ENCODE measurements at regions not wholly inside any gene's neighbourhood (a gene's known extent, or its start where the extent isn't known, plus 50 kb on each side); places are given as distances from the start of the nearest gene placed in this dataset.

GRCh38 chr15:66850996-66851310 is 148.9 kb downstream of the SMAD6 start:
- TF ChIP-seq NANOG (IDR thresholded peaks at IDR 0.05; ENCODE audit: borderline replicate concordance): no peak
- TF ChIP-seq ZNF462 (CRISPR knock-in tag; IDR thresholded peaks at IDR 0.05): no peak
- TF ChIP-seq CTCF (conservative IDR thresholded peaks at IDR 0.05; ENCODE audit: low read depth in 2 of 2): no peak
- no peak for TF ChIP-seq CREB1 (CRISPR knock-in tag; IDR thresholded peaks at IDR 0.05; ENCODE audit: low read depth)
- no peak for TF ChIP-seq ZNF114 (CRISPR knock-in tag; IDR thresholded peaks at IDR 0.05)
- no peak for TF ChIP-seq JUNB (IDR thresholded peaks at IDR 0.05; ENCODE audit: unreplicated experiment)
- TF ChIP-seq ZNF331 (CRISPR knock-in tag; IDR thresholded peaks at IDR 0.05; ENCODE audit: low read depth): no peak
- no peak for TF ChIP-seq STAT1 (IDR thresholded peaks at IDR 0.05; ENCODE audit: unreplicated experiment)
- peaks cover 20% of the 10 kb centered on the region for H3K27me3 Mint-ChIP-seq (ENCODE audit: insufficient read depth, low read depth, poor library complexity)
- no peaks in the 10 kb centered on the region for H3K36me3 Mint-ChIP-seq (ENCODE audit: low read depth)
- peak overlapping the region; percentile 87; the same call in 1 of the 2 replicates for H2AFZ ChIP-seq
- H3K4me3 ChIP-seq: no peak overlapping the region
- no peak overlapping the region for H3K27ac Mint-ChIP-seq
- no peaks in the 10 kb centered on the region for H3K9me2 ChIP-seq (ENCODE audit: insufficient read depth)
- H3K4me3 Mint-ChIP-seq: no peak overlapping the region
- no peaks in the 10 kb centered on the region for H3K36me3 ChIP-seq (ENCODE audit: insufficient read depth)
- no peak overlapping the region for H3K27ac ChIP-seq (ENCODE audit: low read depth)
- H4K20me1 ChIP-seq (replicated peaks; ENCODE audit: insufficient read depth): no peaks in the 10 kb centered on the region
- peak overlapping the region; percentile 49; the same call in 1 of the 2 replicates for H3K4me2 ChIP-seq
- H3K4me1 Mint-ChIP-seq: peaks cover 25% of the 10 kb centered on the region
- H3K79me2 ChIP-seq (replicated peaks; ENCODE audit: insufficient read depth): no peaks in the 10 kb centered on the region
- no peaks in the 10 kb centered on the region; the same call in 1 of the 2 replicates for H3K4me1 ChIP-seq (ENCODE audit: insufficient read depth)
- H3K9me3 Mint-ChIP-seq: no peaks in the 10 kb centered on the region; the same call in 2 of the 3 replicates
- ATAC-seq: no peak
- DNase-seq (ENCODE audit: low spot score): peak; percentile 24
- no peaks in the 10 kb centered on the region for H3F3A ChIP-seq (replicated peaks; ENCODE audit: low read depth)
- peaks cover 7% of the 10 kb centered on the region; the same call in 1 of the 2 replicates for H3K27me3 ChIP-seq (ENCODE audit: insufficient read depth)

Data from GM23338 (cell line).